VCaP (cell line): ENCODE measurements at regions not wholly inside any gene's neighbourhood (a gene's known extent, or its start where the extent isn't known, plus 50 kb on each side); places are given as distances from the start of the nearest gene placed in this dataset.

Experiments
- H3K27ac ChIP-seq: fragments of 450-650 bp; 2 replicates; pipeline ENCODE4 v1.5.1; 2017
- TF ChIP-seq, protein P1 (sequence below): fragments of 450-650 bp; conservative IDR thresholded peaks from 2 replicates; pipeline ENCODE4 v1.5.1; 2017; ENCODE audit warnings: mild to moderate bottlenecking, moderate library complexity

GRCh38 chr10:3239920-3240894 is 67.6 kb upstream of the PITRM1 start:
- H3K27ac ChIP-seq = no peak overlapping the region
- TF ChIP-seq, protein P1, sequence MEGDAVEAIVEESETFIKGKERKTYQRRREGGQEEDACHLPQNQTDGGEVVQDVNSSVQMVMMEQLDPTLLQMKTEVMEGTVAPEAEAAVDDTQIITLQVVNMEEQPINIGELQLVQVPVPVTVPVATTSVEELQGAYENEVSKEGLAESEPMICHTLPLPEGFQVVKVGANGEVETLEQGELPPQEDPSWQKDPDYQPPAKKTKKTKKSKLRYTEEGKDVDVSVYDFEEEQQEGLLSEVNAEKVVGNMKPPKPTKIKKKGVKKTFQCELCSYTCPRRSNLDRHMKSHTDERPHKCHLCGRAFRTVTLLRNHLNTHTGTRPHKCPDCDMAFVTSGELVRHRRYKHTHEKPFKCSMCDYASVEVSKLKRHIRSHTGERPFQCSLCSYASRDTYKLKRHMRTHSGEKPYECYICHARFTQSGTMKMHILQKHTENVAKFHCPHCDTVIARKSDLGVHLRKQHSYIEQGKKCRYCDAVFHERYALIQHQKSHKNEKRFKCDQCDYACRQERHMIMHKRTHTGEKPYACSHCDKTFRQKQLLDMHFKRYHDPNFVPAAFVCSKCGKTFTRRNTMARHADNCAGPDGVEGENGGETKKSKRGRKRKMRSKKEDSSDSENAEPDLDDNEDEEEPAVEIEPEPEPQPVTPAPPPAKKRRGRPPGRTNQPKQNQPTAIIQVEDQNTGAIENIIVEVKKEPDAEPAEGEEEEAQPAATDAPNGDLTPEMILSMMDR = peak; percentile 27; the same call in 1 of the 2 replicates

DNA sequence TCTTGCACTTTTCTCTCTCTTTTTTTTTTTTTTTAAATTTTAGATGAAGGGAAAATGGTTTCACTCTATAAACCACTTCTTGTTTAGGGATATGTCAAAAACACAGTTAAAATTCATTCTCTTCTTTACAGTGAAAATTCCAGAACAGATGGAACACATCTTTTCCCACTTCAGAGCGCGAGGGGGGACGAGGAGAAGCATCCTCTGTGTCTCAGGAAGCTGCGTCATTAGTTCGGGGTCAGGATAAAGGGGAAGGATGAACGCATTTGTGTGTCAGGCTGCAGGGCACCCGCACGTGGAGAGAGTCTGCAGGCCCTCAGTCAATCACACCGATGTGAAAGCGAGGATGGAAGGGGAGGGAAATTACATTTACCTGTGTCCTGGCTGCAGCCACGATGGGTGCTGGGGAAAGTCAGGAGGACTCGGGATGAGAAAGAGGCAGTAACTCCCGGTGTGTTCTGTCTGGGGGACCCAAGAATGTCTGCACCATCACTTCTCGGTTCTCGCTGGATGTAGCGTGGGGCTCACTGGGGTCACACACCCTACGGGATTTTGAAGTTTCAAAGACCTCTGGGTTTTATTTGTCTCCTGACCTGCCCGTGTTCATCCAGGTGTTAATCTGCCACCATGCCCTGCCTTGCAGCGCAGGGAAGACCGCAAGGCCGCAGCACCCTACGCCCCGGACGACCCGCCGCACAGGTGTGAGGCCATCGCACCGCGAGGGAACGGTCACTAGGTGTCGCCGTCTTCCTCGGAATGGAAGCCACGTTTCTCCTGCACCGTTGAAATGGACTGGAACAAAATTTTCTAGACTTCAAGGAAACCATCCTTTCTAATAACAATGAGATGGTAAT is 66.7 kb upstream of the PITRM1 start:
- H3K27ac ChIP-seq = no peak overlapping the region
- TF ChIP-seq, protein P1 = peak; percentile 89

DNA sequence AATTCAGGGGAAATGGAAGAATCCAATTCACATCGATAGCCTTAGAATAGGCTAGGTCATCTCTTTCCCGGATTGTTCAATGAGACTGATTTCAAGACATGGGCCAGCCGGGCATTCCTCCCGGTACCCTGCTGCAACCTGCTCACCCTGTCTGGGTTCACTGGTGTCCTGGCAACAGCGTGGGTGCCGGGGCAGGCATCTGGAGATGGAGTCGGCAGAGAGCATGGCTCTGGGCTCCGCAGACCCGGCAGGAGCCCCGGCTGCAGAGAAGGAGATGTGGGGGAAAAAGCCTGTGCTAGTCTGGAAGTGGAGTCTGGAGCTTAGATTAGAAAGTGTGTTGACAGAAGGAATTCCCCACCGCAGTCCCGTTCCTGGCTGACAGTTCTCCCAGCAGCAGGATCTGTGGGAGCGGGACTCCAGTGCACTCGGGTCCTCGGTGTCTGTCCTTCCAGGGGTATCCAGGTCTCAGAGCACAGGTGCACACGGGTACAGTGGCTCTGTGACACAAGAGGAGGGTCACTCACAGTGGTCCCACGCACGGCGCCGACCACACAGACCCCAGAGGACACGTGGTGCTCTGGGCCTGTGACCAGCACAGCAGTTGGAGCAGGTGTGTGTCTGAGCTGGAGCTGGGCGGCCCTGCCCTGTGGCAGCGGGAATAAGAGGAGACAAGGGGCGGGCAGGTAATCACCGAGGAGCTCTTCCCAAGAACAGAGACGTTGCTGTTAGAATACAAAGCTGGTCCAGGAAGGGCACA is 65.7 kb upstream of the PITRM1 start:
- TF ChIP-seq, protein P1 = no peak
- no peak overlapping the region for H3K27ac ChIP-seq

DNA sequence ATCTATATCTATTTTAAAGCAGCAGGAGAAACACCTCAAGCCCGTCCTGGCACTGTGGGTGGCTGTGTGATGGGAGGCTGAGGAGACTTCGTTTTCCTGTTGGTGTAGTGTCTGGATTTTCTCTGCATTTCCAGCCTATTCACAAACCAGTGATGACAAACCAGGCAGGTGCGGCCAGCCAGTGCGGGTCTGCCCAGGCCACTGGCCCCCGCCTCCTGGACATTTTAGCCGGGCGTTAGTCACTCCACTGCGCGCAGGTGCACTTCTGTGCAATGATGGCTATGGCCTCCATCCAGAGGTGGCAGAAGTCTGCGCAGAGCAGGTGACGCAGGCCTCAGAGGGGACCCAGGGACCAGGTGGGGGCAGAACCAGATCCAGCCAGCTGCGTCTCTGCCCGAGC is 64.9 kb upstream of the PITRM1 start:
- H3K27ac ChIP-seq = no peak overlapping the region
- TF ChIP-seq, protein P1 = no peak

DNA sequence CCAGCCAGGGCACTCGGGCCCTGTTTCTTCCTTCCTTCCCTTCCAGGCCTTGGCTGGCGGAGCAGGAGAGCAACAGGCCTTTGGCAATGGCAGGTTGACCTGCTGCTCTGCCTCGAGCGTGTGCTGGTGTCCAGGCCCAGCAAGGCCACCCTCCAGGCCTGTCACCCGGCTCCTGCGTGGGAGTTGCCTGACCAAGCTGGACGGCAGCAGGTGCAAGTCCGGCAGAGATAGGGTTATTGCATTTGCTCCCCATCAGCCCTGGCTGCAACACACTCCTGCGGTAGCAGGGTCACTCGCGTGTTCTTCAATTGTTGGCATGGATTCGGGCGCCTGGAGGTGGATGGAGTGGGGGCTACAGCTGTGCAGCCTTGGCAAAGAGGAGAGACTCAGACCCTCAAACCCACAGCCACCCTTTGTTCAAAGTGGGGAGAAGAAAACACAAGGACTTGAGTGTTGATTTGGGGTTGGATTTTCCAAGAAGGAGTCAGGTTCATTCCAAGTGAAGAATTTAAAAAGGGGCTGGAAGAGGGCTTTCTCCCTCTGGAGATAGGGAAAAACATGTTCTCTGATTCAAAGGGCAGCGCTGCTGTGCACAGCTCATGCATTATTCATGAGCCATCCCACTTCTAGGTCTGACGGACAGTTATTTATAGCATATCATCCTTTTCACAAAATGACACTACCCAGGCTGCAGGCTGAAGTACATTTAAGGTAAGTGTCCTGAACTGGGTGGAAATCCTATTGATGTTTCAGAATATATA is 64.2 kb upstream of the PITRM1 start:
- no peak overlapping the region for H3K27ac ChIP-seq
- TF ChIP-seq, protein P1 = no peak

DNA sequence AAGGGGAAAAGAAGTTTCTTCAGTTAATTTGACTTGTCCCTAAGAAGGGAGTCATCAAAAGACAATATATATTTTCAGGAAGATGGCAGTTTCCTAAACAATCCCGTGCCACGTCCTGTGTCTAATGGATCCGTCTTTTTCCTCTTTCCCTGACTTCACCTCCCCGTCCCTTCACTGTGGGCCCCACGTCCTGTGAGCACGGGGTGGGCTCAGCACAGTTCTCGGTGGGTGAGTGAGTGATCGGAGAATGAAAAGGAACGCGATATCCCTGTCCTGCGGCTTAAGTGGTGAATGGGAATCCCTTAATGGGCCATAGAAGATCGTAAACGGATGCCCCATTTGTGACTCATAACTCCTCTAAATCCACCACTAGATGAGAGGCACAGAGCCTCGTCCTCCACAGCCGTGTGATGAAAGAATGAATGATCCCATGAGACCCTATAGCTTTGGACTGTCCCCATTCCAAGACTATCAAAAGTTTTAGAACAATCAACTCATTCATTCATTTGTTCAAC is 63.5 kb upstream of the PITRM1 start:
- TF ChIP-seq, protein P1 = no peak
- no peak overlapping the region for H3K27ac ChIP-seq
